ENCODE measurements at regions not wholly inside any gene's neighbourhood (a gene's known extent, or its start where the extent isn't known, plus 50 kb on each side); places are given as distances from the start of the nearest gene placed in this dataset.

DNA sequence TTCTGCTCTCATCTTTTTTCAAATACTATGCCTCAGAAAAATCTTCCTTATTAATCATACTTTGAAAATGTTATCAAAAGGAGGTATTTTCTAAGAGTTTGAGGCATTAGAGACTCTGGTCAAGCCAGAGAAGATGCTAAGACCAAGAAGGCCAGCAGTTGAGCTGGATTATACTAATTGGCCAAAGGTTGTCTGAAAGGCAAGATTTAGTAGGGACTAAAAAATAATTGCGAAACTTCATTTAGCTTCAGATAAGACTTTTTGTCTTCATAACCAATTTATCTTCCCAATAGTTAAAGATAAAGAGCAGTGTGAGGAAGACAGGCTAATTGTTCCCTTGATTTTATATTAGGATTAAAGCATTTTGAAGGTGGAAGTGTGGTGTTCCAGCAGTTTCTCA, 1412.4 kb upstream of the PCDH7 start:
- TF ChIP-seq GATA2 (IDR thresholded peaks at IDR 0.05; ENCODE audit: low read depth, low read length) (no peak), GATA3 (IDR thresholded peaks at IDR 0.05; ENCODE audit: low read depth, low read length) (no peak)

DNA sequence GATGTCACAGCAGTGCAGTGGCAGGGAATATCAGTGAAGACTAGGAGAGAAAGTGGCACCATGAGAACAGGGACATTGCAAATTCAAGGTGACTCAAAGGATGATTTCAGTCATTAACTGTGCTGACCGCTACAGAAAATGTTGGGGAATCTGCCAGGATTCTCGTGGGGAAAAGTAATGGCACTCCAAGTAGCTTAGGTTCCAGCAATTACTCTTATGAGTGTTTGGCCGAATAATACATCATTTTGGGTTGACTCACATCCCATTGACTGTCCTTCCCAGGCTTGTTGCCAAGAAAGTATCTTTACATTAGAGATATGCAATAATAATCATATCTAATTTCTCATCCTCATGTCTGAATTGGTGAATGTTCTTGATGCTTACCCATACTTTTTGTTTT, 1411.1 kb upstream of the PCDH7 start:
- TF ChIP-seq GATA3 (IDR thresholded peaks at IDR 0.05; ENCODE audit: low read depth, low read length) (no peak), GATA2 (IDR thresholded peaks at IDR 0.05; ENCODE audit: low read depth, low read length) (no peak)

GRCh38 chr4:29310252-29310651, 1409.9 kb upstream of the PCDH7 start:
- TF ChIP-seq GATA3 (IDR thresholded peaks at IDR 0.05; ENCODE audit: low read depth, low read length) (no peak), GATA2 (IDR thresholded peaks at IDR 0.05; ENCODE audit: low read depth, low read length) (no peak)

DNA sequence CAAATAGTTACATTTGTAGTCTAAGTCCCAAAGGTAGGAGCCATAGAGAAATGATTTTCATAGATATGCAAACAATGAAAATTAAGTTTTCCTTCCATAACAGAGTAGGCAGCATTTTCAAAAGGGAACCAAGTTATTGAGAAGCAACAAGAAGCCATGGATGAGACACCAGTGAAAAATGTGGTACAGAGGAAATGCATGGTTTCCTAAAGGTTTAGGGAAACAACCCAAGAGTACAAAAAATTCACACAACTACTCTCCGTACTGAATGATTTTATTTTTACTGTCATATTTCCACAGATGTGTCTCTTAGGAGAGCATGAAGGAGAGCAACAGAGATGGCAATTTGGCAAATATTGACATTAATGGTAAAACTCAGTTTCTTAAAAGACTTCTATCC, 1408.9 kb upstream of the PCDH7 start:
- TF ChIP-seq GATA2 (IDR thresholded peaks at IDR 0.05; ENCODE audit: low read depth, low read length), result no peak
- no peak for TF ChIP-seq GATA3 (IDR thresholded peaks at IDR 0.05; ENCODE audit: low read depth, low read length)

DNA sequence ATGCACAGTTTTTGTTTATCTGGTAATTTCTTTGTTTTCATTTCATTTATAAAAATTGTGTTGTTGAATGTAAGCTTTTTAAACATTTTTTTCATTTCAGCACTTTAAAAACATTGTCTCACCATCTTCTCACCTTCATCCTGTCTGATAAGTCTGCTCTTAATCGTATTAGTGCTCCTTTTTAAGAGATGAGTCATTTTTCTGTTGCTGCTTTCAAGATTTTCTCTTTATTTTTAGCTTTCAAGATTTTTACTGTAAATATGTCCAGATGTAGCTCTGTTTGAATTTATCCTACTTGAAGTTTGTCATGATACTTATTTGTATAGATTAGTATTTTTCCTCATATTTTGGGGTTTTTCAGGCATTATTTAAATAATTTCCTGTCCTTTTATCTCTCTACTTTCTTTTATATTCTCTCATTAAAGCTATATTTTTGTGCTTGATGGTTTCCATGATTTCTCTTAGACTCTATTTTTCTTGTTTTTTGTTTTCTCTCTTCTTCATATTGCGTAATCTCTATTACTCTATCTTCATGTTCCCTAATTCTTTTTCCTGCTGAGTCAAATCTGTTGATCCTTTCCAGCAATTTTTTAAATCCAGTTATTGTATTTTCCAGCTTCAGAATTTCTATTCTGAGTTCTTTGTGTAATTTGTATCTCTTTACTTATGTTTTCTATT, 1400.4 kb upstream of the PCDH7 start:
- TF ChIP-seq GATA3 (IDR thresholded peaks at IDR 0.05; ENCODE audit: low read depth, low read length) (no peak), GATA2 (IDR thresholded peaks at IDR 0.05; ENCODE audit: low read depth, low read length) (no peak)

DNA sequence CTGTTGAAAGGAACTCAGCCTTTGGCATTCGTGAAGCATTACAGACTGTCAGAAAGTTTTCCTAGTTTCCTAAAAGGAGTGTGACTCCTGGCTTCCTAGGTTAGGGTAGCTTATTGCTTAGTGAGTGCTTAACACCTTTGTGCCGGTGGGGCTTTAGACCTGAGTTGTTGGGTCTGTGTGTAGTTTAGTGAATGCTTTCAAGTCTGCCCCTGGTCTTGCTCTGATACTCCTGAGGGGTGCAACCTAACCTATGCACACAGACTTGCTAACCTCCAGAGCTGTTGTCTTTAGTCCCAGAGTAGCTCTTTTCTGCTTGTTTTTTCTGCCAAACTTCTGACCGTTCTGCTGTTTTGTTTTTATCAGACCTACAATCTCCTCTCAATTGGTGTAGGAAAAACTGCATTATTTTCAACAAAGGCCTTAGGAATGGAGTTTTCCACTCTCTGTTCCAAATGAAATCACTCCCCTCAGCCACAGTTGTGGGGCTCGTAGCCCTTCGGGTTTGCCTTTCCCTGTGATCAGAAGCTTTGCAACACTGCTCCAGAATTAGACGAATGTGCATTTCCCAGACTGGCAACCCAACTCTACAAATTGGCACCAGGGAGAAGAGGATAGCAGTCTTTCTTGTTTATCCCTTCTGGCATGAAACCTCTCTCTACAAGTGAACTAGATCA, 1399.1 kb upstream of the PCDH7 start:
- TF ChIP-seq GATA2 (IDR thresholded peaks at IDR 0.05; ENCODE audit: low read depth, low read length) (no peak), GATA3 (IDR thresholded peaks at IDR 0.05; ENCODE audit: low read depth, low read length) (no peak)

GRCh38 chr4:29326004-29326403, 1394.2 kb upstream of the PCDH7 start:
- TF ChIP-seq GATA2 (IDR thresholded peaks at IDR 0.05; ENCODE audit: low read depth, low read length) (no peak), GATA3 (IDR thresholded peaks at IDR 0.05; ENCODE audit: low read depth, low read length) (no peak)

- TF ChIP-seq GATA3 (IDR thresholded peaks at IDR 0.05; ENCODE audit: low read depth, low read length) (no peak), GATA2 (IDR thresholded peaks at IDR 0.05; ENCODE audit: low read depth, low read length) (no peak)
These were observed 1393.4 kb upstream of the PCDH7 start for GRCh38 chr4:29326816-29327215.

GRCh38 chr4:29336861-29337260, 1383.3 kb upstream of the PCDH7 start:
- TF ChIP-seq GATA2 (IDR thresholded peaks at IDR 0.05; ENCODE audit: low read depth, low read length) (no peak), GATA3 (IDR thresholded peaks at IDR 0.05; ENCODE audit: low read depth, low read length) (no peak)

DNA sequence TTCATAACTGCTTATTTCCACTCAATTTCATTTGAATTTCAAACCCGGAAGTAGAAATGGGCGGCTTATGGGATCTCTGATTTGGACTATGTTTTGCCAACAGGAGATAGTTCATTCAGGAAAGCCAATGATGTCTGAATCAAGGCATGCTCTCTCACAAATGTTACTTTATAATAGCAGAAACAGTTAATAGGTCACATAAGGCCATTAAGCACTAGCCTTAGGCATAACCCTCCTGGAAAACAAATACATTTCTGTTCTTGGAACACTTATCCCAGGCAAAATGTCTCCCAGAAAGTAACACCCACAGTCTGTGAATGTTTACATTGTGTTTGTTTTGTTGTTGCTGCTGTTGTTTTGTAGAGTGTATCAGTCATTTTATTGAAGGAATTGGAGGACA, 1347.2 kb upstream of the PCDH7 start:
- TF ChIP-seq GATA2 (IDR thresholded peaks at IDR 0.05; ENCODE audit: low read depth, low read length) (no peak), GATA3 (IDR thresholded peaks at IDR 0.05; ENCODE audit: low read depth, low read length) (no peak)

- TF ChIP-seq GATA3 (IDR thresholded peaks at IDR 0.05; ENCODE audit: low read depth, low read length) (no peak), GATA2 (IDR thresholded peaks at IDR 0.05; ENCODE audit: low read depth, low read length) (no peak)
These were observed 1344.5 kb upstream of the PCDH7 start for GRCh38 chr4:29375716-29376115.

- TF ChIP-seq GATA3 (IDR thresholded peaks at IDR 0.05; ENCODE audit: low read depth, low read length) (no peak), GATA2 (IDR thresholded peaks at IDR 0.05; ENCODE audit: low read depth, low read length) (no peak)
These were observed 1329.2 kb upstream of the PCDH7 start for GRCh38 chr4:29390921-29391320.

DNA sequence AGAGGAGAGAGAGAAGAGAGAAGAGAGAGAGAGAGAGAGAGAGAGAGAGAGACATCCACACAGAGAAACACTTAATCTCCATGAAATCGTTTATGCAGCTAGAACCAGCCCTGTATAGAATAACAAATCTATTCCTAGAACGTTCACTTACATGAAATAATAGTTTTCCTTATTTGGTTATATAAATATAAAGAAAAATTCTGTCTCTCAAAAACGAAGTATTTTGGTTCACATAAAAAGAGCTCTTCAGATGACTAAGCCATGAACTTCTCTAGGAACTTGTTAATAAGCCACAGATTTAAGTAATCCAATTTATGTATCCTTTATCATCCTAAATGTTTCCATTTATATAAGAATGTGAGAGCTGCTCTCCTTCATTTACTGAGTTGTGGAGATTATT, 1315.1 kb upstream of the PCDH7 start:
- TF ChIP-seq GATA3 (IDR thresholded peaks at IDR 0.05; ENCODE audit: low read depth, low read length) (no peak), GATA2 (IDR thresholded peaks at IDR 0.05; ENCODE audit: low read depth, low read length) (no peak)

DNA sequence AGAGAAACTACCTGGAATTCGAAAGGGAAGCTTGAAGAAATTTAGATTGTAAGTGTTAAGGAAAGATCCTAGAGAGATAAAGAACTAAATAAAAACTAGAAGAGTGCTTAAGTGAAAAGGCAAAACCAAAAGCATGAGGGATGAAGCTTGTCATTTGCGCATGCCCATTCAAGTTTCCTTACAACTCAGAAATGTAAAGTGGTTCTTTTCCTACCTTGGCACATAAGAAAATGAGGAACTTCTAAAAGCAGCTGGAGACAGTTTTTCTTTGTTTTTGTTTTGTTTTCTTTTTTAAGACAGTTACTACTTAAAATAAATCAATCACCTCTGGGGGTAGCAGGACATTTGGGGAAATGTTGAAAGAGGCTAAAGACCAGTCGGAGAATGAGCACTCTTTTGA, 1304.4 kb upstream of the PCDH7 start:
- TF ChIP-seq GATA3 (IDR thresholded peaks at IDR 0.05; ENCODE audit: low read depth, low read length) (no peak), GATA2 (IDR thresholded peaks at IDR 0.05; ENCODE audit: low read depth, low read length) (no peak)

Measured in SH-SY5Y (cell line).